ENCODE measurements at regions not wholly inside any gene's neighbourhood (a gene's known extent, or its start where the extent isn't known, plus 50 kb on each side); places are given as distances from the start of the nearest gene placed in this dataset.

GRCh38 chr4:186943411-186943810 lies 219.8 kb upstream of the FAT1 start:
- TF ChIP-seq POLR2A (IDR thresholded peaks at IDR 0.05), result no peak
- TF ChIP-seq CTCF (IDR thresholded peaks at IDR 0.05), result no peak

All from body of pancreas (tissue), 4 donors.